ENCODE measurements at regions not wholly inside any gene's neighbourhood (a gene's known extent, or its start where the extent isn't known, plus 50 kb on each side); places are given as distances from the start of the nearest gene placed in this dataset.

GRCh38 chr3:21220944-21221343, 530.1 kb downstream of the ZNF385D start:
- no peak overlapping the region for H2AK5ac ChIP-seq (ENCODE audit: low read depth, low read length)
- no peaks in the 10 kb centered on the region; a peak in 1 of 7 replicates for H3K4me1 ChIP-seq (replicated peaks in 1 of 4; ENCODE audit: control insufficient read depth in 3 of 4, insufficient read depth in 4 of 4, low read length in 3 of 4)
- H3K14ac ChIP-seq (ENCODE audit: insufficient read length) = no peak overlapping the region
- no peak overlapping the region for H2AFZ ChIP-seq (ENCODE audit: low read length)
- H4K20me1 ChIP-seq (replicated peaks in 1 of 2; ENCODE audit: control insufficient read depth in 1 of 2, insufficient read depth in 2 of 2, low read length in 2 of 2) = no peaks in the 10 kb centered on the region
- H3K4me2 ChIP-seq (ENCODE audit: insufficient read depth in 1 of 2, low read depth in 2 of 2, low read length in 2 of 2) = no peak overlapping the region
- TF ChIP-seq TEAD4 (IDR thresholded peaks at IDR 0.05; ENCODE audit: low read depth, low read length) (no peak), BCL11A (IDR thresholded peaks at IDR 0.05; ENCODE audit: low read depth in 2 of 2, low read length in 2 of 2) (no peak), BRCA1 (IDR thresholded peaks at IDR 0.05; ENCODE audit: low read depth, low read length) (no peak)
- H3K36me3 ChIP-seq (ENCODE audit: control insufficient read depth in 2 of 4, insufficient read depth in 4 of 4, low read length in 3 of 4) = no peaks in the 10 kb centered on the region
- 100% methylated on average over 1 of the region's 1 CpG; no CpG with 5 or more reads in 1 of the 2 experiments for WGBS, 2 experiments (ENCODE audit: extremely low coverage in 1 of 2, insufficient coverage in 1 of 2, insufficient read length in 1 of 2, insufficient replicate concordance in 2 of 2, low coverage in 1 of 2, low lambda C conversion rate in 2 of 2, missing lambda C conversion rate in 1 of 2)
- FAIRE-seq (no peak), DNase-seq (ENCODE audit: low read depth in 1 of 2, low spot score in 2 of 2) (no peak)
- H4K91ac ChIP-seq (replicated peaks; ENCODE audit: insufficient read length, low read length) = no peak overlapping the region
- ChIA-PET CTCF (ENCODE audit: partially characterized antibody) (interaction anchor here (0.6 to 1.2 kb wide), 3 partner anchors 11 to 203 kb away, joined by 3 to 4 read pairs (median 3); no protein-coding TSS in a partner anchor), POLR2A (ENCODE audit: partially characterized antibody) (no interaction called here)
- no peak overlapping the region for H3K56ac ChIP-seq (replicated peaks; ENCODE audit: insufficient read length, low read depth, low read length)
- no peak overlapping the region for H2BK120ac ChIP-seq (replicated peaks; ENCODE audit: low read depth, low read length)
- H2BK5ac ChIP-seq (ENCODE audit: low read depth, low read length) = no peak overlapping the region
- H2BK12ac ChIP-seq (ENCODE audit: low read depth, low read length) = no peak overlapping the region
- H2BK15ac ChIP-seq (ENCODE audit: low read length) = no peak overlapping the region
- no peak overlapping the region for H3K27ac ChIP-seq (ENCODE audit: low read depth, low read length)
- H3K9ac ChIP-seq (replicated peaks in 1 of 4; ENCODE audit: extremely low read depth in 1 of 4, low read depth in 3 of 4, low read length in 3 of 4) = no peak overlapping the region
- H4K8ac ChIP-seq (ENCODE audit: extremely low read depth, insufficient read depth, low read length) = no peak overlapping the region
- peaks cover 1 to 11% (median 6%) of the 10 kb centered on the region in 4 experiments; a peak in 6 of 7 replicates for H3K27me3 ChIP-seq (replicated peaks in 1 of 4; ENCODE audit: control insufficient read depth in 3 of 4, extremely low read depth in 1 of 4, insufficient read depth in 3 of 4, low read length in 3 of 4)
- H2BK20ac ChIP-seq (ENCODE audit: low read length) = no peak overlapping the region
- no peaks in the 10 kb centered on the region for H3K79me2 ChIP-seq (ENCODE audit: control insufficient read depth in 1 of 2, insufficient read depth in 2 of 2, low read length in 2 of 2)
- H3K79me1 ChIP-seq (ENCODE audit: low read depth, low read length) = no peaks in the 10 kb centered on the region
- no peak overlapping the region for H3K23ac ChIP-seq (ENCODE audit: insufficient read length)
- H3K23me2 ChIP-seq (ENCODE audit: low read depth, low read length) = no peaks in the 10 kb centered on the region
- no peak overlapping the region for H3K4me3 ChIP-seq (ENCODE audit: extremely low read depth in 1 of 4, insufficient read depth in 2 of 4, low read depth in 3 of 4, low read length in 4 of 4)
- no peak overlapping the region for H3K18ac ChIP-seq (ENCODE audit: extremely low read depth, low read length)
- H3K9me3 ChIP-seq (ENCODE audit: insufficient read depth in 2 of 2, low read depth in 1 of 2, low read length in 1 of 2) = no peaks in the 10 kb centered on the region
- no peak overlapping the region for H4K5ac ChIP-seq (ENCODE audit: insufficient read length, low read depth, low read length)
- no peak overlapping the region for H3K4ac ChIP-seq (replicated peaks; ENCODE audit: insufficient read length, low read depth, low read length)
